ENCODE measurements at regions not wholly inside any gene's neighbourhood (a gene's known extent, or its start where the extent isn't known, plus 50 kb on each side); places are given as distances from the start of the nearest gene placed in this dataset.

GRCh38 chr6:23027281-23027680 lies 457.9 kb downstream of the HDGFL1 start:
- H3K4me3 ChIP-seq (ENCODE audit: low read depth, low read length), result no peak overlapping the region
- DNase-seq (ENCODE audit: low read depth), result no peak
- TF ChIP-seq, protein P1, sequence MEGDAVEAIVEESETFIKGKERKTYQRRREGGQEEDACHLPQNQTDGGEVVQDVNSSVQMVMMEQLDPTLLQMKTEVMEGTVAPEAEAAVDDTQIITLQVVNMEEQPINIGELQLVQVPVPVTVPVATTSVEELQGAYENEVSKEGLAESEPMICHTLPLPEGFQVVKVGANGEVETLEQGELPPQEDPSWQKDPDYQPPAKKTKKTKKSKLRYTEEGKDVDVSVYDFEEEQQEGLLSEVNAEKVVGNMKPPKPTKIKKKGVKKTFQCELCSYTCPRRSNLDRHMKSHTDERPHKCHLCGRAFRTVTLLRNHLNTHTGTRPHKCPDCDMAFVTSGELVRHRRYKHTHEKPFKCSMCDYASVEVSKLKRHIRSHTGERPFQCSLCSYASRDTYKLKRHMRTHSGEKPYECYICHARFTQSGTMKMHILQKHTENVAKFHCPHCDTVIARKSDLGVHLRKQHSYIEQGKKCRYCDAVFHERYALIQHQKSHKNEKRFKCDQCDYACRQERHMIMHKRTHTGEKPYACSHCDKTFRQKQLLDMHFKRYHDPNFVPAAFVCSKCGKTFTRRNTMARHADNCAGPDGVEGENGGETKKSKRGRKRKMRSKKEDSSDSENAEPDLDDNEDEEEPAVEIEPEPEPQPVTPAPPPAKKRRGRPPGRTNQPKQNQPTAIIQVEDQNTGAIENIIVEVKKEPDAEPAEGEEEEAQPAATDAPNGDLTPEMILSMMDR (conservative IDR thresholded peaks at IDR 0.05; ENCODE audit: low read depth, low read length), result no peak

DNA sequence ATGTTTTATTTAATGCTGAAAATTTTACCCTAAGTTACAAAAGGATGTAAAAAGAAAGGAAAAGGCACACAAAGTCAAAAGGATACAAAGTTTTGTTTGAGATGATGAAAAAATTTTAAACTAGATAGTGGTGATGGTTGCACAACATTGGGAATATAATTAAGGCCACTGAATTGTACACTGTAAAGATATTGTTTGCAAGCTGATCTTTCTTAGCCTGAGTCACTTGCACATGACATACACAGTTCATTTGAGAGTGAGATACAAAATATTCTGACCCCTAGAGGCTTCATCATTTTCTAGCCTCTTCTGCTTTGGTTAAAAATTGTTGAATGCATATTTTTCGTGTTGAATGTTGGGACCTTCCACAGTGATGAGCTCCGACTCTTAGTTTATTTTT lies 462.6 kb downstream of the HDGFL1 start:
- TF ChIP-seq, protein P1 (conservative IDR thresholded peaks at IDR 0.05; ENCODE audit: low read depth, low read length), result no peak
- H3K4me3 ChIP-seq (ENCODE audit: low read depth, low read length), result no peak overlapping the region
- DNase-seq (ENCODE audit: low read depth), result no peak

DNA sequence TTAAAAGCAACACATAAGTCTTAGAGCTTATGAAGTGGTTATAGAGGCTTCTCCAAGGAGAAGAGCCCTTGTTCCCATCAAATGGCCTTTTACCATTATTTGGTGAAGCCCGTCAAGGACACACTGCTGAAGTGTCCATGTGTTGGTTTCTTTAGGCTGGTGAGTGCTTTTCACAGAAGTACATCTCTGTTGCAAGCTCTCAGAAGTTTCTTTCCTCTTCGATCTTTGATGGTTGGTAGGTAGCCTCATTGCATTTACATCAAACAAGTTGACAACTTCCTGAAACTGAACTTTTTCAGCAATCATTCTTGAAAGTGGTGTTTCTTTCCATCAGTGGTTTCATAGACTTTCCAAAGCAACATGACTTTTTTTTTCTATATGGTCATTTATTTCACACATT lies 465.6 kb downstream of the HDGFL1 start:
- TF ChIP-seq, protein P1 (conservative IDR thresholded peaks at IDR 0.05; ENCODE audit: low read depth, low read length), result no peak
- no peak overlapping the region for H3K4me3 ChIP-seq (ENCODE audit: low read depth, low read length)
- no peak for DNase-seq (ENCODE audit: low read depth)

DNA sequence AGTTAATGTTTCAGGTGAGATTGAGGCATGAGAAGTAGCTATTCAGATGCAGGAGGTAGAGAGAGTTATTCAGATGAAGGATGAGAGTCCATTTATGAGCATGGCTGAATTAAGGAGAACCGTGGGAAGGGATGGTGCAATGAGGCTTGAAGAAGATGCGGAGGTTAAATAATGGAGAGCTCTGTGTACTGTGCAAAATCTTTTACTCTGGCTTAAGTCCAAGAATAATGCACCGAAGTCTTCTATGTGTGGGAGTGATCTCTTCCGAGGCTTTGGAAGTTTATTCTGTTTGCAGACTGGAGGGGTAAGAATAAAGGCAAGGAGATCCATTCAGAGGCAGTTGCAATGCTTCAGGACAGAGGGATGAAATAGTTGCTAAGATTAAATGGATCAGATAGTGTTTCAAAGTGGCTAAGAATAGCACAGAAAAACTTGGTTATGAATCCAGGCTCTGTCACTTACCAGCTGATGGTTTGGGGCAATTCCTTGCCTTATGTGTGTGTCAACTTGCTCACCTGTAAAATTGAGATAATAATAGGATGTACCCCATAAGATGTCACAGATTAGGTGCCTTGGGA lies 467.1 kb downstream of the HDGFL1 start:
- no peak for DNase-seq (ENCODE audit: low read depth)
- TF ChIP-seq, protein P1 (conservative IDR thresholded peaks at IDR 0.05; ENCODE audit: low read depth, low read length), result no peak
- H3K4me3 ChIP-seq (ENCODE audit: low read depth, low read length), result no peak overlapping the region

DNA sequence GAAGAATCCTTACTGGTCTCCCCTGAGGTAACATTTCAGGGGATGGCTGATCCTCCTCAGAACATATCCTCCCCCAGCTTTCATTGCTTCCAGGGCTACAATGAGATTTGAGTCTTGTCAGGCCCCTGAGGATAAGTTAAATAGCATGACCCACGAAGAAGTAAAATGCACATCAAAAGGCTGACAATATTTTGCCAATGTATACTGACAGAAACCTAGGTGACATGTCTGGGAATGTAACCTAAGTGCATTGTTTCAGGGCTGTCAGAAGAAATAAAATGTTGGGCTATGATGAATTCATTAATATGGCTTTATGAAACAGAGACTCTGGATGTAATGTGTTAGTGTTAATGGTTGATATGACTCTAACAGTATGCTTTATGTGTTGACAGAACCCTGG lies 471.5 kb downstream of the HDGFL1 start:
- H3K4me3 ChIP-seq (ENCODE audit: low read depth, low read length), result no peak overlapping the region
- DNase-seq (ENCODE audit: low read depth), result no peak
- TF ChIP-seq, protein P1 (conservative IDR thresholded peaks at IDR 0.05; ENCODE audit: low read depth, low read length), result no peak

DNA sequence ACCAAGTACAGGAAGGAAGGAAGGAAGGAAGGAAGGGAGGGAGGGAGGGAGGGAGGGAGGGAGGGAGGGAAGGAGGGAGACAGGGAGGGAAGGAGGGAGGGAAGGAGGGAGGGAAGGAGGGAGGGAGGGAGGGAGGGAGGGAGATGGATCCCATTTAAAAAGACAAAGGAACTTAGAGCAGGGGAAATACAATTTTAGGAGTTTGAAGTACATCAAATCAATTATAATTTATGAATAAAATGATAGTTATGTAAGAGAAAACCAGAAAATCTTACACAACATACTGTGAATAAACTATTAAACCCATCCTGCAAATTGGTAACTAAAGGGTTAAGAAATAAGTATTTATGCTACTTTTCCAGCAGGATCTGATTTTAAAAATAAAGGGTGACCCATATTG lies 475.9 kb downstream of the HDGFL1 start:
- no peak overlapping the region for H3K4me3 ChIP-seq (ENCODE audit: low read depth, low read length)
- DNase-seq (ENCODE audit: low read depth), result no peak
- TF ChIP-seq, protein P1 (conservative IDR thresholded peaks at IDR 0.05; ENCODE audit: low read depth, low read length), result no peak

GRCh38 chr6:23055523-23055922 lies 486.2 kb downstream of the HDGFL1 start:
- no peak overlapping the region for H3K4me3 ChIP-seq (ENCODE audit: low read depth, low read length)
- TF ChIP-seq, protein P1 (conservative IDR thresholded peaks at IDR 0.05; ENCODE audit: low read depth, low read length), result no peak
- no peak for DNase-seq (ENCODE audit: low read depth)
